SK-N-SH treated with all-trans-retinoic acid at 6 μM for 48 hours (cell line): ENCODE measurements at regions not wholly inside any gene's neighbourhood (a gene's known extent, or its start where the extent isn't known, plus 50 kb on each side); places are given as distances from the start of the nearest gene placed in this dataset.

Source experiments
- ATAC-seq: fragments of 200-7000 bp; cut with Tn5 transposase; 3 replicates; pipeline ENCODE4 v1.9.1; 2020; ENCODE audit warnings: mild to moderate bottlenecking, moderate library complexity
- ARNTL ChIP-seq: fragments of 450-650 bp; formaldehyde crosslinking; IDR thresholded peaks from 2 replicates; pipeline ENCODE4 v1.5.0; 2020; ENCODE audit warnings: low read depth, mild to moderate bottlenecking, moderate library complexity, borderline replicate concordance
- BACH2 ChIP-seq: fragments of 250-450 bp; sonication (Bioruptor Pico); IDR thresholded peaks from 2 replicates; pipeline ENCODE4 v1.9.0; 2021; ENCODE audit warnings: mild to moderate bottlenecking, borderline replicate concordance
- ESRRG ChIP-seq: fragments of 250-450 bp; sonication (Bioruptor Pico); IDR thresholded peaks from 2 replicates; pipeline ENCODE4 v1.6.1; 2021; ENCODE audit warnings: mild to moderate bottlenecking
- GLIS3 ChIP-seq: fragments of 250-450 bp; sonication (Bioruptor Pico); IDR thresholded peaks from 2 replicates; pipeline ENCODE4 v1.5.0; 2020; ENCODE audit warnings: mild to moderate bottlenecking, moderate library complexity
- ISL1 ChIP-seq: fragments of 250-450 bp; sonication (Bioruptor Pico); IDR thresholded peaks from 2 replicates; pipeline ENCODE4 v2.1.2; 2022; ENCODE audit warnings: mild to moderate bottlenecking, moderate library complexity
- PPARA ChIP-seq: fragments of 250-450 bp; sonication (Bioruptor Pico); IDR thresholded peaks from 2 replicates; pipeline ENCODE4 v1.5.0; 2020; ENCODE audit warnings: mild to moderate bottlenecking, borderline replicate concordance
- SNAI2 ChIP-seq: fragments of 250-450 bp; sonication (Bioruptor Pico); IDR thresholded peaks from 2 replicates; pipeline ENCODE4 v1.5.0; 2020; ENCODE audit warnings: mild to moderate bottlenecking, moderate library complexity
- TCF4 ChIP-seq: fragments of 250-450 bp; sonication (Bioruptor Pico); IDR thresholded peaks from 2 replicates; pipeline ENCODE4 v1.8.0; 2021; ENCODE audit warnings: mild to moderate bottlenecking, moderate library complexity, borderline replicate concordance
- TOX ChIP-seq: fragments of 250-450 bp; sonication (Bioruptor Pico); IDR thresholded peaks from 2 replicates; pipeline ENCODE4 v1.8.0; 2021; ENCODE audit warnings: mild to moderate bottlenecking, moderate library complexity, borderline replicate concordance
- ZC3H10 ChIP-seq: fragments of 250-450 bp; sonication (Bioruptor Pico); IDR thresholded peaks from 2 replicates; pipeline ENCODE4 v1.5.1; 2021; ENCODE audit warnings: mild to moderate bottlenecking, moderate library complexity
- ZFP3 ChIP-seq: fragments of 250-450 bp; sonication (Bioruptor Pico); IDR thresholded peaks from 2 replicates; pipeline ENCODE4 v1.5.0; 2020; ENCODE audit warnings: mild to moderate bottlenecking, moderate library complexity
- ZFP30 ChIP-seq: fragments of 450-650 bp; formaldehyde crosslinking; IDR thresholded peaks from 2 replicates; pipeline ENCODE4 v1.5.0; 2022; ENCODE audit warnings: mild to moderate bottlenecking, moderate library complexity
- ZNF565 ChIP-seq: fragments of 450-650 bp; formaldehyde crosslinking; conservative IDR thresholded peaks from 2 replicates; pipeline ENCODE4 v1.5.0; 2020; ENCODE audit warnings: low read depth, mild to moderate bottlenecking, moderate library complexity
- ZNF8 ChIP-seq: fragments of 450-650 bp; formaldehyde crosslinking; IDR thresholded peaks from 2 replicates; pipeline ENCODE4 v1.5.0; 2020; ENCODE audit warnings: mild to moderate bottlenecking, moderate library complexity
- TF ChIP-seq, protein P1 (sequence below): fragments of 250-450 bp; sonication (Bioruptor Pico); IDR thresholded peaks from 2 replicates; pipeline ENCODE4 v1.5.1; 2021; ENCODE audit warnings: mild to moderate bottlenecking, moderate library complexity
- TF ChIP-seq, protein P2 (sequence below): fragments of 250-450 bp; sonication (Bioruptor Pico); IDR thresholded peaks from 2 replicates; pipeline ENCODE4 v1.8.0; 2021; ENCODE audit warnings: low read depth, mild to moderate bottlenecking, moderate library complexity, borderline replicate concordance
- TF ChIP-seq, protein P3 (sequence below): fragments of 250-450 bp; sonication (Bioruptor Pico); IDR thresholded peaks from 2 replicates; pipeline ENCODE4 v1.5.1; 2020; ENCODE audit warnings: low read depth, mild to moderate bottlenecking, moderate library complexity
- TF ChIP-seq, protein P4 (sequence below): fragments of 250-450 bp; sonication (Bioruptor Pico); IDR thresholded peaks from 2 replicates; pipeline ENCODE4 v1.8.0; 2020; ENCODE audit warnings: mild to moderate bottlenecking, moderate library complexity, borderline replicate concordance
- TF ChIP-seq, protein P5 (sequence below): fragments of 250-450 bp; sonication (Bioruptor Pico); IDR thresholded peaks from 2 replicates; pipeline ENCODE4 v1.5.0; 2020; ENCODE audit warnings: mild to moderate bottlenecking, moderate library complexity

DNA sequence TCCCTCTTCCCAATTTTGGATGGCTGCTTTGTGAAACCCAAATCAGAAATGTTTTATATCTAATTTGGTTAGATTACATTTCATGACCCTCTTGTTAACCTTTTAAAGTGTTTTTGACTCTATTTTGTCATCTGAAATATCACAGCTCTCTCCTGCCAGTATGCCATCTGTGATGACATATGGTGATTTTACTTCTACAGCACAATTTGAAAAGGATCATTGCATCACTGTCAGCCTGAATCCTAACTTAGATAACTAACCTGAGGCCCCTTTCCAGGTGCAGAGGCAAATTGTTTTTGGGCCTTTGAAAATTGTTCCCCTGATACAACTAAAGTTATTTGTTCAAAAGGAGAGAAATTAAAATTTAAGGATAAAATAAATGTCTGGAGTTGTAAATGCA is 1023.4 kb upstream of the LRRTM1 start:
- TF ChIP-seq GLIS3 (CRISPR knock-in tag) (no peak), TCF4 (CRISPR knock-in tag) (no peak), ZC3H10 (CRISPR knock-in tag) (no peak), ZFP30 (CRISPR knock-in tag) (no peak)
- no peak for ATAC-seq

DNA sequence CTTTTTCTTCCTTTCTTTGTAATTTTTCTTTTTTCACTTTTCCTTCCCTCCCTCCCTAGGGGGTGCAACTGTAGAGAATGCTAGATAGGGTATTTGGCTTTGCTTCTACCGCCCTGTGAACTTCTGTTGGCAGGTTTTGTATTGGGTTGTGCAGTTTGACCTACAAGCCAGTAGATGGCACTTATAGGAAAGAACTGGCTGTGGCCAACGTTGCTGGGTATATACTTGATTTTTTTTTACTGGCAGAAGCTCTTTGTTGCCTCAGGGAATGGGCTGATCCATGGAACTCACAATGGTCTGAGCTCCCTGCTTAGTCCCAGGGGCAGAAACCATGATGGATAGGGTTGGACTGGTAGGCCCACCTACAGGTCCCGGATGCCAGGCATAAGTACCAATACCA is 1019.5 kb upstream of the LRRTM1 start:
- ATAC-seq, result no peak
- TF ChIP-seq ESRRG (CRISPR knock-in tag), result no peak
- TF ChIP-seq TOX (CRISPR knock-in tag), result no peak
- TF ChIP-seq, protein P1, sequence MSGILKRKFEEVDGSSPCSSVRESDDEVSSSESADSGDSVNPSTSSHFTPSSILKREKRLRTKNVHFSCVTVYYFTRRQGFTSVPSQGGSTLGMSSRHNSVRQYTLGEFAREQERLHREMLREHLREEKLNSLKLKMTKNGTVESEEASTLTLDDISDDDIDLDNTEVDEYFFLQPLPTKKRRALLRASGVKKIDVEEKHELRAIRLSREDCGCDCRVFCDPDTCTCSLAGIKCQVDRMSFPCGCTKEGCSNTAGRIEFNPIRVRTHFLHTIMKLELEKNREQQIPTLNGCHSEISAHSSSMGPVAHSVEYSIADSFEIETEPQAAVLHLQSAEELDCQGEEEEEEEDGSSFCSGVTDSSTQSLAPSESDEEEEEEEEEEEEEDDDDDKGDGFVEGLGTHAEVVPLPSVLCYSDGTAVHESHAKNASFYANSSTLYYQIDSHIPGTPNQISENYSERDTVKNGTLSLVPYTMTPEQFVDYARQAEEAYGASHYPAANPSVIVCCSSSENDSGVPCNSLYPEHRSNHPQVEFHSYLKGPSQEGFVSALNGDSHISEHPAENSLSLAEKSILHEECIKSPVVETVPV (CRISPR knock-in tag), result no peak
- TF ChIP-seq ZNF8 (CRISPR knock-in tag), result no peak
- TF ChIP-seq ISL1, result no peak
- TF ChIP-seq TCF4 (CRISPR knock-in tag), result no peak
- TF ChIP-seq ZC3H10 (CRISPR knock-in tag), result no peak
- TF ChIP-seq, protein P2, sequence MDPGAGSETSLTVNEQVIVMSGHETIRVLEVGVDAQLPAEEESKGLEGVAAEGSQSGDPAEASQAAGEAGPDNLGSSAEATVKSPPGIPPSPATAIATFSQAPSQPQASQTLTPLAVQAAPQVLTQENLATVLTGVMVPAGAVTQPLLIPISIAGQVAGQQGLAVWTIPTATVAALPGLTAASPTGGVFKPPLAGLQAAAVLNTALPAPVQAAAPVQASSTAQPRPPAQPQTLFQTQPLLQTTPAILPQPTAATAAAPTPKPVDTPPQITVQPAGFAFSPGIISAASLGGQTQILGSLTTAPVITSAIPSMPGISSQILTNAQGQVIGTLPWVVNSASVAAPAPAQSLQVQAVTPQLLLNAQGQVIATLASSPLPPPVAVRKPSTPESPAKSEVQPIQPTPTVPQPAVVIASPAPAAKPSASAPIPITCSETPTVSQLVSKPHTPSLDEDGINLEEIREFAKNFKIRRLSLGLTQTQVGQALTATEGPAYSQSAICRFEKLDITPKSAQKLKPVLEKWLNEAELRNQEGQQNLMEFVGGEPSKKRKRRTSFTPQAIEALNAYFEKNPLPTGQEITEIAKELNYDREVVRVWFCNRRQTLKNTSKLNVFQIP (CRISPR knock-in tag), result no peak
- TF ChIP-seq, protein P3, sequence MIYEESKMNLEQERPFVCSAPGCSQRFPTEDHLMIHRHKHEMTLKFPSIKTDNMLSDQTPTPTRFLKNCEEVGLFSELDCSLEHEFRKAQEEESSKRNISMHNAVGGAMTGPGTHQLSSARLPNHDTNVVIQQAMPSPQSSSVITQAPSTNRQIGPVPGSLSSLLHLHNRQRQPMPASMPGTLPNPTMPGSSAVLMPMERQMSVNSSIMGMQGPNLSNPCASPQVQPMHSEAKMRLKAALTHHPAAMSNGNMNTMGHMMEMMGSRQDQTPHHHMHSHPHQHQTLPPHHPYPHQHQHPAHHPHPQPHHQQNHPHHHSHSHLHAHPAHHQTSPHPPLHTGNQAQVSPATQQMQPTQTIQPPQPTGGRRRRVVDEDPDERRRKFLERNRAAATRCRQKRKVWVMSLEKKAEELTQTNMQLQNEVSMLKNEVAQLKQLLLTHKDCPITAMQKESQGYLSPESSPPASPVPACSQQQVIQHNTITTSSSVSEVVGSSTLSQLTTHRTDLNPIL (CRISPR knock-in tag), result no peak
- no peak for TF ChIP-seq PPARA (CRISPR knock-in tag)
- TF ChIP-seq, protein P4, sequence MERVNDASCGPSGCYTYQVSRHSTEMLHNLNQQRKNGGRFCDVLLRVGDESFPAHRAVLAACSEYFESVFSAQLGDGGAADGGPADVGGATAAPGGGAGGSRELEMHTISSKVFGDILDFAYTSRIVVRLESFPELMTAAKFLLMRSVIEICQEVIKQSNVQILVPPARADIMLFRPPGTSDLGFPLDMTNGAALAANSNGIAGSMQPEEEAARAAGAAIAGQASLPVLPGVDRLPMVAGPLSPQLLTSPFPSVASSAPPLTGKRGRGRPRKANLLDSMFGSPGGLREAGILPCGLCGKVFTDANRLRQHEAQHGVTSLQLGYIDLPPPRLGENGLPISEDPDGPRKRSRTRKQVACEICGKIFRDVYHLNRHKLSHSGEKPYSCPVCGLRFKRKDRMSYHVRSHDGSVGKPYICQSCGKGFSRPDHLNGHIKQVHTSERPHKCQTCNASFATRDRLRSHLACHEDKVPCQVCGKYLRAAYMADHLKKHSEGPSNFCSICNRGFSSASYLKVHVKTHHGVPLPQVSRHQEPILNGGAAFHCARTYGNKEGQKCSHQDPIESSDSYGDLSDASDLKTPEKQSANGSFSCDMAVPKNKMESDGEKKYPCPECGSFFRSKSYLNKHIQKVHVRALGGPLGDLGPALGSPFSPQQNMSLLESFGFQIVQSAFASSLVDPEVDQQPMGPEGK (CRISPR knock-in tag), result no peak
- TF ChIP-seq ARNTL (CRISPR knock-in tag), result no peak
- no peak for TF ChIP-seq ZNF565 (CRISPR knock-in tag)

DNA sequence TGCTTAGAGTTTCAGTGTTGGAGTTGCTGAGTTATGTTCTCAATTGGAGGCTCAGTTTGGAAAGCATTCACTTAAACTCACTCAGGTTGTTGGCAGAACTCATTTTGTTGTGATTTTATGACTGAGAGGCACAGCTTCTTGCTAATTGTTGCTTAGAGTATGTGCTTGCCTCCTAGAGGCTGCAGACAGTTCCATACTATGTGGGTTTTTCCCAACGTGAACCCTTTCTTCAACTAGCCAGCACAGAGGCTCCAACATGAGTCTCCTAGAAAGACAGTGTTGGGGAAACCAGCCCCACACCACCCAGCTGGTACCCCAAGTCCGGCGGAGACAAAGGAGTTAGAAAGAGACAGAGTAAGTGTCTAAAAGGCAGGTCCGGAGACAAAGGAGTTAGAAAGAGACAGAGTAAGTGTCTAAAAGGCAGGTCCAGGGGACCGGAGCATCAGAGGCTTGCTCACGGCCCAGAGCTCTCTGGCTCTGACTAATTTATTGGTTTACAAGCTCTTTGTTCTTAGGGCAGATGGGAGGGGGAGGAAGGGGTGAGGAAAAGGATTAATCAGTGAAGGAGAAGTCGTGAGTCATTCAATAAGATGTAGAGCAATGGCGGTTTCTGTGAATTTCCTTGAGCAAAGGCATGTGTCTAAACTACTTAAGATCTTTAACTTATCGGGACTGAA is 999.7 kb upstream of the LRRTM1 start:
- no peak for ATAC-seq
- TF ChIP-seq SNAI2 (CRISPR knock-in tag) (no peak), GLIS3 (CRISPR knock-in tag) (no peak), ZNF565 (CRISPR knock-in tag) (no peak), ZNF8 (CRISPR knock-in tag) (no peak)
- TF ChIP-seq, protein P2 (CRISPR knock-in tag), result no peak
- TF ChIP-seq, all 23 proteins: peak for 0

DNA sequence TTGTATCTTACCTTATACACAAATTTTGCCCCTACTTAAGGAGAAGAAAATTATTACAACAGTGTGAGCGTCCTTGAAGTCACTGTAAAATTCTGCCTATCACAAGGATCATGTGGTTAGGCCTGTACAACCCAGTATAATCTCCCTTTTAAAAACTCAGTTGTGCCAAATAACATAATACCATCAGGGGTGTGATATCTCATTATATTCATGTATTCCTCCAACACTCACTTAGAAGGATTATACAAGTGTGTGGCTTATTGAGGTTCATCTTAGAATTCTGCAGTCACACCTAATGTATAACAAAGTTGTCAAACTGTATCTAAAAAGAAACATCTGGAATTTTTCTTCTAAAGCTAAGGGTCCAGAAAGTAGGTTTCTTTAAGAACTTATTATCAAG is 998.8 kb upstream of the LRRTM1 start:
- no peak for ATAC-seq
- TF ChIP-seq ZNF8 (CRISPR knock-in tag) (no peak), ZFP30 (CRISPR knock-in tag) (no peak), ZC3H10 (CRISPR knock-in tag) (no peak), GLIS3 (CRISPR knock-in tag) (no peak), ISL1 (no peak), ZFP3 (CRISPR knock-in tag) (no peak), BACH2 (CRISPR knock-in tag) (no peak), TCF4 (CRISPR knock-in tag) (no peak), SNAI2 (CRISPR knock-in tag) (no peak)
- TF ChIP-seq, protein P4 (CRISPR knock-in tag), result no peak
- TF ChIP-seq, protein P3 (CRISPR knock-in tag), result no peak
- TF ChIP-seq, protein P5, sequence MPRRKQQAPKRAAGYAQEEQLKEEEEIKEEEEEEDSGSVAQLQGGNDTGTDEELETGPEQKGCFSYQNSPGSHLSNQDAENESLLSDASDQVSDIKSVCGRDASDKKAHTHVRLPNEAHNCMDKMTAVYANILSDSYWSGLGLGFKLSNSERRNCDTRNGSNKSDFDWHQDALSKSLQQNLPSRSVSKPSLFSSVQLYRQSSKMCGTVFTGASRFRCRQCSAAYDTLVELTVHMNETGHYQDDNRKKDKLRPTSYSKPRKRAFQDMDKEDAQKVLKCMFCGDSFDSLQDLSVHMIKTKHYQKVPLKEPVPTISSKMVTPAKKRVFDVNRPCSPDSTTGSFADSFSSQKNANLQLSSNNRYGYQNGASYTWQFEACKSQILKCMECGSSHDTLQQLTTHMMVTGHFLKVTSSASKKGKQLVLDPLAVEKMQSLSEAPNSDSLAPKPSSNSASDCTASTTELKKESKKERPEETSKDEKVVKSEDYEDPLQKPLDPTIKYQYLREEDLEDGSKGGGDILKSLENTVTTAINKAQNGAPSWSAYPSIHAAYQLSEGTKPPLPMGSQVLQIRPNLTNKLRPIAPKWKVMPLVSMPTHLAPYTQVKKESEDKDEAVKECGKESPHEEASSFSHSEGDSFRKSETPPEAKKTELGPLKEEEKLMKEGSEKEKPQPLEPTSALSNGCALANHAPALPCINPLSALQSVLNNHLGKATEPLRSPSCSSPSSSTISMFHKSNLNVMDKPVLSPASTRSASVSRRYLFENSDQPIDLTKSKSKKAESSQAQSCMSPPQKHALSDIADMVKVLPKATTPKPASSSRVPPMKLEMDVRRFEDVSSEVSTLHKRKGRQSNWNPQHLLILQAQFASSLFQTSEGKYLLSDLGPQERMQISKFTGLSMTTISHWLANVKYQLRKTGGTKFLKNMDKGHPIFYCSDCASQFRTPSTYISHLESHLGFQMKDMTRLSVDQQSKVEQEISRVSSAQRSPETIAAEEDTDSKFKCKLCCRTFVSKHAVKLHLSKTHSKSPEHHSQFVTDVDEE (CRISPR knock-in tag), result no peak
